Endothelial cell of umbilical vein (primary cell): ENCODE measurements at regions not wholly inside any gene's neighbourhood (a gene's known extent, or its start where the extent isn't known, plus 50 kb on each side); places are given as distances from the start of the nearest gene placed in this dataset.

Source experiments
- BruUV-seq: library from RNA; stranded (reverse); fragments of 400-500 nt; replicated peaks from 2 replicates; lab custom pipeline; 2021; lab: Mats Ljungman, UMichigan
- CTCF ChIA-PET: fragments of 300-600, 350-600 bp; sonication (Branson Sonifier 250); formaldehyde crosslinking; loops from one replicate; lab custom pipeline; 2021; ENCODE audit warnings: antibody characterized with exemption, inconsistent platforms; lab: Charles Lee
- POLR2A ChIA-PET: fragments of 300-600, 350-600 bp; sonication (Branson Sonifier 250); formaldehyde crosslinking; loops from one replicate; lab custom pipeline; 2021; ENCODE audit warnings: antibody characterized with exemption, inconsistent platforms; lab: Charles Lee
- DNase-seq: peaks from one replicate; pipeline ENCODE4 v3.0.0-alpha.2; 2011; ENCODE audit warnings: low read depth, low spot score
- FAIRE-seq: peaks from 2 replicates; lab custom pipeline; 2011; peaks lifted over from hg19 to GRCh38; lab: Jason Lieb, UNC
- H2AFZ ChIP-seq: 2 replicates; pipeline ENCODE4 v1.6.0; 2012; ENCODE audit warnings: low read depth, low read length, control low read depth, inconsistent platforms
- H3K27ac ChIP-seq: 2 replicates; pipeline ENCODE4 v1.5.1; 2011; ENCODE audit warnings: low read depth, mild to moderate bottlenecking, control low read depth, low read length, moderate library complexity; ENCODE audit not compliant: insufficient read depth
- H3K27me3 ChIP-seq, 2 experiments: 2 replicates each; pipeline versions ENCODE4 v1.6.0 to v1.6.1; 2011; ENCODE audit warnings: low read length in 2 of 2, mixed read lengths in 1 of 2; ENCODE audit not compliant: control insufficient read depth in 2 of 2, insufficient read depth in 2 of 2
- H3K36me3 ChIP-seq, 2 experiments: 2 replicates in 1 of 2; 3 replicates in 1 of 2; pipeline ENCODE4 v1.5.1; 2011; ENCODE audit warnings: low read length in 2 of 2, mild to moderate bottlenecking in 1 of 2, moderate library complexity in 1 of 2; ENCODE audit not compliant: control insufficient read depth in 2 of 2, insufficient read depth in 2 of 2; ENCODE audit errors: extremely low read depth in 1 of 2
- H3K4me1 ChIP-seq: 3 replicates; pipeline ENCODE4 v1.5.1; 2011; ENCODE audit warnings: mild to moderate bottlenecking, low read length; ENCODE audit not compliant: control insufficient read depth, insufficient read depth; ENCODE audit errors: extremely low read depth
- H3K4me2 ChIP-seq: 2 replicates; pipeline ENCODE4 v1.6.1; 2011; ENCODE audit warnings: low read length, control low read depth, mixed read lengths; ENCODE audit not compliant: insufficient read depth
- H3K4me3 ChIP-seq, 3 experiments: fragments of 200-600 bp in 1 of 3; sonication (generic), shearing (Covaris generic) in 1 of 3; replicated peaks in 1 of 3; 2 replicates each; pipeline ENCODE4 v1.5.1; 2011 to 2016; ENCODE audit warnings: control low read depth in 3 of 3, low read length in 3 of 3, mild to moderate bottlenecking in 2 of 3, inconsistent platforms in 1 of 3, low read depth in 1 of 3, moderate library complexity in 1 of 3; ENCODE audit not compliant: insufficient read depth in 1 of 3
- H3K79me2 ChIP-seq: 2 replicates; pipeline ENCODE4 v1.6.0; 2012; ENCODE audit warnings: low read length, inconsistent platforms; ENCODE audit not compliant: control insufficient read depth, insufficient read depth
- H3K9ac ChIP-seq: replicated peaks from 2 replicates; pipeline ENCODE3; 2011; ENCODE audit warnings: low read length, control low read depth; ENCODE audit not compliant: insufficient read depth; ENCODE audit errors: extremely low read depth
- H3K9me1 ChIP-seq: replicated peaks from 3 replicates; pipeline ENCODE4 v1.6.0; 2011; ENCODE audit warnings: mild to moderate bottlenecking, low read length; ENCODE audit not compliant: control insufficient read depth, insufficient read depth; ENCODE audit errors: extremely low read depth
- H3K9me3 ChIP-seq: replicated peaks from 2 replicates; pipeline ENCODE4 v1.5.1; 2012; ENCODE audit warnings: low read length, inconsistent platforms; ENCODE audit not compliant: control insufficient read depth, insufficient read depth
- H4K20me1 ChIP-seq: replicated peaks from 2 replicates; pipeline ENCODE3; 2011; ENCODE audit warnings: mild to moderate bottlenecking, low read length; ENCODE audit not compliant: control insufficient read depth, insufficient read depth; ENCODE audit errors: extremely low read depth
- CTCF ChIP-seq, 2 donors: IDR thresholded peaks; 1 replicate in 1 of 2; 2 replicates in 1 of 2; pipeline ENCODE4 v1.5.1; 2011; ENCODE audit warnings: low read length in 2 of 2, mild to moderate bottlenecking in 2 of 2, moderate library complexity in 2 of 2, control low read depth in 1 of 2, inconsistent platforms in 1 of 2, low read depth in 1 of 2; ENCODE audit not compliant: insufficient read depth in 1 of 2; ENCODE audit errors: extremely low read depth in 1 of 2
- EZH2 ChIP-seq: IDR thresholded peaks from 2 replicates; pipeline ENCODE4 v1.6.1; 2012; ENCODE audit warnings: borderline replicate concordance, low read depth, mild to moderate bottlenecking, moderate library complexity, low read length, inconsistent platforms; ENCODE audit not compliant: severe bottlenecking
- FOS ChIP-seq: IDR thresholded peaks from 2 replicates; pipeline ENCODE4 v1.6.1; 2011; ENCODE audit warnings: mild to moderate bottlenecking, low read length, moderate library complexity, borderline replicate concordance; ENCODE audit not compliant: insufficient read depth
- GATA2 ChIP-seq: IDR thresholded peaks from 2 replicates; pipeline ENCODE4 v1.7.0; 2011; ENCODE audit warnings: low read depth, mild to moderate bottlenecking, moderate library complexity, mixed read lengths, low read length; ENCODE audit not compliant: insufficient read length, insufficient read depth
- JUN ChIP-seq: IDR thresholded peaks from 2 replicates; pipeline ENCODE4 v1.6.1; 2011; ENCODE audit warnings: borderline replicate concordance, low read depth; ENCODE audit not compliant: insufficient read length, insufficient read depth
- MAX ChIP-seq: IDR thresholded peaks from 2 replicates; pipeline ENCODE4 v1.6.1; 2011; ENCODE audit not compliant: insufficient read depth, insufficient read length
- MYC ChIP-seq: IDR thresholded peaks from one replicate; pipeline ENCODE4 v1.6.1; 2011; ENCODE audit warnings: mild to moderate bottlenecking, low read depth, low read length
- POLR2A ChIP-seq: IDR thresholded peaks from 2 replicates; pipeline ENCODE4 v1.6.1; 2012; ENCODE audit warnings: low read depth, mild to moderate bottlenecking, control low read depth, low read length
- POLR2AphosphoS5 ChIP-seq: IDR thresholded peaks from 2 replicates; pipeline ENCODE4 v1.6.1; 2012; ENCODE audit warnings: low read depth, mild to moderate bottlenecking, control low read depth, low read length, moderate library complexity; ENCODE audit not compliant: insufficient read depth
- dilution Hi-C: fragments of 300-500 bp; cut with MboI; formaldehyde crosslinking; loops from one replicate; pipeline ENCODE4 v1.15.0; 2019; ENCODE audit warnings: low sequenced_read_pairs; ENCODE audit not compliant: extremely low pct_ligation_motif_present
- intact Hi-C: fragments of 100-400 bp; cut with micrococcal nuclease; formaldehyde crosslinking; loops from one replicate; pipeline ENCODE4 v1.10.0; 2022

- POLR2A ChIA-PET: no interaction called here
- no peak overlapping the region for H3K27ac ChIP-seq
- H3K27me3 ChIP-seq: no peaks in the 10 kb centered on the region
- no TSS peak for BruUV-seq
- peak; percentile 4 for FAIRE-seq
- H4K20me1 ChIP-seq: no peaks in the 10 kb centered on the region
- DNase-seq: no peak
- H3K4me3 ChIP-seq: no peak overlapping the region
- no peaks in the 10 kb centered on the region for H3K79me2 ChIP-seq
- no peaks in the 10 kb centered on the region for H3K4me1 ChIP-seq
- H2AFZ ChIP-seq: no peak overlapping the region
- no peak overlapping the region for H3K9ac ChIP-seq
- intact Hi-C loops (no loop called here), dilution Hi-C loops (no loop called here)
- no peaks in the 10 kb centered on the region for H3K36me3 ChIP-seq
- no peaks in the 10 kb centered on the region for H3K9me1 ChIP-seq
- H3K4me2 ChIP-seq: no peak overlapping the region
- no peaks in the 10 kb centered on the region for H3K9me3 ChIP-seq
- CTCF ChIA-PET: no interaction called here
- TF ChIP-seq POLR2AphosphoS5: no peak
- TF ChIP-seq CTCF (IDR thresholded peaks at IDR 0.05; ENCODE audit: extremely low read depth in 1 of 2, insufficient read depth in 1 of 2, low read depth in 1 of 2, low read length in 2 of 2): no peak
- TF ChIP-seq FOS: no peak
- TF ChIP-seq GATA2: no peak
- TF ChIP-seq MAX: no peak
- no peak for TF ChIP-seq MYC
- no peak for TF ChIP-seq POLR2A
- no peak for TF ChIP-seq EZH2
- no peak for TF ChIP-seq JUN
Observed at GRCh38 chr14:39492267-39492666, 60.0 kb upstream of the FBXO33 start.
